ENCODE measurements at regions not wholly inside any gene's neighbourhood (a gene's known extent, or its start where the extent isn't known, plus 50 kb on each side); places are given as distances from the start of the nearest gene placed in this dataset.

GRCh38 chr2:189372688-189373257, 68.5 kb upstream of the WDR75 start:
- no peak for DNase-seq
- no peak overlapping the region for H3K27ac ChIP-seq
- intact Hi-C loops (cut with DNase I): no loop called here

DNA sequence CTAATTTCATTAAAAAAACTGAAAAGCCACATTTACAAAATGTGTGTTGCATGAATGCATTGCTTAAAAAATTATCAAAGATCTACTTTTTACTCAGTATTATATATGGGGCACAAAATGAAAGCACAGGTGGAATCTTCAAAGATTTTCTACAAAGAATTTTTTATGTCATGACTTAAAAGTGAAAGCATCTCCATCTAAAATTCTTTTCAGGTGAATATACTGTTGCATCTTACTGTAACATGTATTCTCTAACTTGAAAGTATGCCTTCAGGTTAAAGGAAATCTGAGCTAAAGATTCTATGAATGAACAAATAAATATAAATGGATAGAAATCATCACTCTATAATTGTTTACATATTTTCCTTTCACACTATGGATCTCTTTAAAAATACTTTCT, 66.8 kb upstream of the WDR75 start:
- no peaks in the 10 kb centered on the region for H3K36me3 ChIP-seq (ENCODE audit: insufficient read depth in 1 of 2, low read depth in 1 of 2)
- no peaks in the 10 kb centered on the region for H3K4me1 ChIP-seq
- no peak for TF ChIP-seq CTCF (IDR thresholded peaks at IDR 0.05)
- DNase-seq (no peak), ATAC-seq (no peak)
- H3K9me3 ChIP-seq: no peaks in the 10 kb centered on the region
- H3K27ac ChIP-seq: no peak overlapping the region
- no peaks in the 10 kb centered on the region for H3K27me3 ChIP-seq (ENCODE audit: insufficient read depth in 3 of 3, low read length in 2 of 3)
- intact Hi-C loops (cut with DNase I): no loop called here
- no peak overlapping the region for H3K4me3 ChIP-seq

More at GRCh38 chr2:189372688-189373257, 68.5 kb upstream of the WDR75 start:
- no peaks in the 10 kb centered on the region for H3K27me3 ChIP-seq (ENCODE audit: insufficient read depth in 3 of 3, low read length in 2 of 3)
- 35 to 54% (median 36%) methylated on average over 1 of the region's 1 CpG for WGBS, 3 donors
- H3K4me1 ChIP-seq: no peaks in the 10 kb centered on the region
- no peak for TF ChIP-seq CTCF (IDR thresholded peaks at IDR 0.05)
- no peak overlapping the region for H3K4me3 ChIP-seq
- H3K36me3 ChIP-seq (ENCODE audit: insufficient read depth in 1 of 2, low read depth in 1 of 2): no peaks in the 10 kb centered on the region
- no peak for ATAC-seq
- no peaks in the 10 kb centered on the region for H3K9me3 ChIP-seq

- no peak for TF ChIP-seq CTCF (IDR thresholded peaks at IDR 0.05)
- no peak overlapping the region for H3K4me3 ChIP-seq
- no peaks in the 10 kb centered on the region for H3K9me3 ChIP-seq
- DNase-seq (no peak), ATAC-seq (no peak)
- no peaks in the 10 kb centered on the region for H3K4me1 ChIP-seq
- intact Hi-C loops (cut with DNase I): no loop called here
- H3K27ac ChIP-seq: no peak overlapping the region
- H3K27me3 ChIP-seq (ENCODE audit: insufficient read depth in 3 of 3, low read length in 2 of 3): no peaks in the 10 kb centered on the region
- H3K36me3 ChIP-seq (ENCODE audit: insufficient read depth in 1 of 2, low read depth in 1 of 2): no peaks in the 10 kb centered on the region
Observed at GRCh38 chr2:189375842-189376241, 65.4 kb upstream of the WDR75 start.

- TF ChIP-seq CTCF (IDR thresholded peaks at IDR 0.05): no peak
- Histone ChIP-seq H3K9me3 (no peaks in the 10 kb centered on the region), H3K27ac (no peak overlapping the region), H3K4me1 (no peaks in the 10 kb centered on the region), H3K36me3 (ENCODE audit: insufficient read depth in 1 of 2, low read depth in 1 of 2) (no peaks in the 10 kb centered on the region), H3K4me3 (no peak overlapping the region), H3K27me3 (ENCODE audit: insufficient read depth in 3 of 3, low read length in 2 of 3) (no peaks in the 10 kb centered on the region)
- 36 to 55% (median 50%) methylated on average over 2 of the region's 2 CpGs for WGBS, 3 donors
- ATAC-seq (no peak), DNase-seq (no peak)
- intact Hi-C loops (cut with DNase I): no loop called here
Observed at GRCh38 chr2:189379287-189379630, 62.0 kb upstream of the WDR75 start.

GRCh38 chr2:189379731-189380261, 61.5 kb upstream of the WDR75 start:
- Histone ChIP-seq H3K4me3 (no peak overlapping the region), H3K4me1 (no peaks in the 10 kb centered on the region), H3K36me3 (ENCODE audit: insufficient read depth in 1 of 2, low read depth in 1 of 2) (no peaks in the 10 kb centered on the region), H3K27ac (no peak overlapping the region), H3K27me3 (ENCODE audit: insufficient read depth in 3 of 3, low read length in 2 of 3) (no peaks in the 10 kb centered on the region), H3K9me3 (no peaks in the 10 kb centered on the region)
- intact Hi-C loops (cut with DNase I): no loop called here
- ATAC-seq: no peak
- TF ChIP-seq CTCF (IDR thresholded peaks at IDR 0.05): no peak
- DNase-seq: no peak
- 59 to 71% (median 69%) methylated on average over 1 of the region's 1 CpG for WGBS, 3 donors
